GM12891 (cell line): ENCODE measurements at regions not wholly inside any gene's neighbourhood (a gene's known extent, or its start where the extent isn't known, plus 50 kb on each side); places are given as distances from the start of the nearest gene placed in this dataset.
"Not testable (repeated sequence)": the region's sequence is repeated elsewhere in the genome, so short reads cannot be mapped to it uniquely, and the experiment has no call there.

Experiments
- DNase-seq: peaks from one replicate; pipeline ENCODE4 v3.0.0; 2011; ENCODE audit warnings: low spot score; ENCODE audit not compliant: insufficient read length
- FAIRE-seq: peaks from 2 replicates; lab custom pipeline; 2011; peaks lifted over from hg19 to GRCh38; lab: Jason Lieb, UNC
- PAX5 ChIP-seq: IDR thresholded peaks from 2 replicates; pipeline ENCODE4 v1.6.1; 2011; ENCODE audit warnings: low read length, moderate library complexity, mild to moderate bottlenecking; ENCODE audit not compliant: insufficient read depth, severe bottlenecking
- POLR2A ChIP-seq: IDR thresholded peaks from 2 replicates; pipeline ENCODE4 v1.6.1; 2011; ENCODE audit warnings: low read depth, low read length, control low read depth
- POLR2AphosphoS5 ChIP-seq: IDR thresholded peaks from 2 replicates; pipeline ENCODE4 v1.6.1; 2011; ENCODE audit warnings: low read depth, low read length, control low read depth
- POU2F2 ChIP-seq: IDR thresholded peaks from 2 replicates; pipeline ENCODE4 v1.6.1; 2011; ENCODE audit warnings: low read depth, mild to moderate bottlenecking, control low read depth, low read length, moderate library complexity
- SPI1 ChIP-seq: IDR thresholded peaks from 2 replicates; pipeline ENCODE4 v1.6.1; 2011; ENCODE audit warnings: low read depth, low read length, control low read depth
- TAF1 ChIP-seq: IDR thresholded peaks from 2 replicates; pipeline ENCODE4 v1.6.1; 2011; ENCODE audit warnings: low read depth, low read length, control low read depth

DNA sequence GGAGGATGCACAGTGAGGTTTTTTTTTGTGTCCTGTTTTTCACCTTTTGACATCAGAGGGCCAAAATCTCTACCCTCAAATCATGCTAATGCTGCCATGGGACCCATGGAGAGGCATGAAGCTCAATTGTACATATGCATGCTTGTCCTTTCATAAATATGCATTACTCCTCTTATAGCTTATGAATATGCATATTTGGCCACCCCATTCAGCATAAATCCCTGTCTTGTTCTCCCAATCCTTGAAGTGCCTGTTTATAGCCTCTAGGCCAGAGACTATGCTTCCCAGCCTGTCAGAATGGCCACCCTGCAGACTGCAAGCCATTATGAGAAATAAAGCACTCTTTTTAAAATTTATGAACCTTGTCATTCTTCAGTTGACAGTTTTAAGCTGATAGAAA is 696.4 kb upstream of the ZNF804A start:
- DNase-seq (no peak), FAIRE-seq (no peak)
- no peak for TF ChIP-seq POLR2A
- no peak for TF ChIP-seq SPI1
- TF ChIP-seq POU2F2 = no peak
- no peak for TF ChIP-seq POLR2AphosphoS5
- no peak for TF ChIP-seq PAX5
- TF ChIP-seq TAF1 = no peak

DNA sequence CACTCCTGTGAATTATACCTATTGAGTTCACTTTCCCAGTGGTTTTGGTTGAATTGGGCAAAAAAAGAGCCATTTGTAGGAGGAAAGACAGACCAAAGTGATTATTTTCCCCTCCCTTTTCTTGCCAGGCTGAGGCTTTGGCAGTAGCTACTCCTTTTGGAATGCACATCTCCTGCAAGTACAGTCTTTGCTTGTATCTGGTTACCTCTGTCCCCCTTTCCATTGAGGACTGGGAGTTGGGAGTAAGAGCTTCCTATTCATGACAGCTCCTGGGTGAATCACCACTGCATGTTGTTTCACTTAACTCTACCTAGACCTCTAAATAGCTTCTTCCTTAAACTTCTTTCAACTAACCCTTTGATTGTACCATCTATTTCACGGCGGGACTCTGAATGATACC is 695.3 kb upstream of the ZNF804A start:
- TF ChIP-seq SPI1 = no peak
- no peak for TF ChIP-seq POLR2A
- no peak for TF ChIP-seq PAX5
- no peak for TF ChIP-seq POU2F2
- no peak for TF ChIP-seq TAF1
- no peak for TF ChIP-seq POLR2AphosphoS5
- no peak for DNase-seq
- FAIRE-seq = no peak

- not testable (repeated sequence) for DNase-seq, FAIRE-seq
Measured at GRCh38 chr2:183916041-183916440, 682.3 kb upstream of the ZNF804A start.

DNA sequence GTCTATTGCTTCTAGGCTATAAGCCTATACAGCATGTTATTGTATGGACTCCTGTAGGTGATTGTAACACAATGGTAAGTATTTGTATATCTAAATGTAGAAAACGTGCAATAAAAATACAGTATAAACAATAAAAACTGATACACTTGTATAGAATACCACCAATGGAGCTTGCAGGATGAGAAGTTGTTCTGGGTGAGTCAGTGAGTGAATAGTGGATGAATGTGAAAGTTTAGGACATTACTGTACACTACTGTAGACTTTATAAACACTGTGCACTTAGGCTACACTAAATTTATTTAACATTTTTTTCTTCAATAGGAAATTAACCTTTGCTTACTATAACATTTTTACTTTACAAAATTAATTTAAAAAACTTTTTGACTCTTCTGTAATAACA is 679.2 kb upstream of the ZNF804A start:
- no peak for DNase-seq
- FAIRE-seq = no peak
- TF ChIP-seq POLR2A (no peak), TAF1 (no peak), SPI1 (no peak), POLR2AphosphoS5 (no peak), POU2F2 (no peak), PAX5 (no peak)

- FAIRE-seq = no peak
- TF ChIP-seq TAF1 (no peak), POLR2A (no peak)
Measured at GRCh38 chr2:183919926-183920325, 678.4 kb upstream of the ZNF804A start.

DNA sequence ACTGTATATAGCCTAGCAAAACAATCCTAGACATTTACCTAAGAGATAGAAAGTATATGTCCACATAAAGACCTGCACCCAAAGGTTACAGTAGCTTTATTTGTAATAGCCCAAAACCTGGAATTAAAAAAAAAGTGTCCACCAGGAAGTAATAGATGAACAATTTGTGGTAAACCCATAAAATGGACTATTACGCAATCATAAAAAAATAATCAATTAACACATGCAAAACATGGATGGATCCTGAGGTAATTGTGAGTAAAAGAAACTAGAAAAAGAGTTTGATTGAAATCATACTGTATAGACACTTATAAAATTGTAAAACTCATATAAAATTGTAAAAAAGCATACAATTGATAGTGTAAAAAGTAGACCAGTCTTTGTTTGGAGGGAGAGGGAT is 673.0 kb upstream of the ZNF804A start:
- no peak for TF ChIP-seq PAX5
- DNase-seq = no peak
- no peak for FAIRE-seq

More at GRCh38 chr2:183919926-183920325, 678.4 kb upstream of the ZNF804A start:
- no peak for DNase-seq

- FAIRE-seq = no peak
- TF ChIP-seq POU2F2 = no peak
- no peak for TF ChIP-seq POLR2A
- no peak for TF ChIP-seq TAF1
- TF ChIP-seq PAX5 = no peak
- no peak for TF ChIP-seq POLR2AphosphoS5
- no peak for TF ChIP-seq SPI1
Measured at GRCh38 chr2:183926433-183926832, 671.9 kb upstream of the ZNF804A start.

GRCh38 chr2:183927406-183928325 is 670.7 kb upstream of the ZNF804A start:
- TF ChIP-seq SPI1 (no peak), POU2F2 (no peak), TAF1 (no peak), POLR2AphosphoS5 (no peak), POLR2A (no peak), PAX5 (no peak)
- DNase-seq (no peak), FAIRE-seq (no peak)

More at GRCh38 chr2:183926433-183926832, 671.9 kb upstream of the ZNF804A start:
- DNase-seq = no peak

GRCh38 chr2:183935005-183935404 is 663.3 kb upstream of the ZNF804A start:
- DNase-seq (no peak), FAIRE-seq (no peak)
- TF ChIP-seq TAF1 (no peak), POU2F2 (no peak), SPI1 (no peak), POLR2A (no peak), PAX5 (no peak), POLR2AphosphoS5 (no peak)

DNA sequence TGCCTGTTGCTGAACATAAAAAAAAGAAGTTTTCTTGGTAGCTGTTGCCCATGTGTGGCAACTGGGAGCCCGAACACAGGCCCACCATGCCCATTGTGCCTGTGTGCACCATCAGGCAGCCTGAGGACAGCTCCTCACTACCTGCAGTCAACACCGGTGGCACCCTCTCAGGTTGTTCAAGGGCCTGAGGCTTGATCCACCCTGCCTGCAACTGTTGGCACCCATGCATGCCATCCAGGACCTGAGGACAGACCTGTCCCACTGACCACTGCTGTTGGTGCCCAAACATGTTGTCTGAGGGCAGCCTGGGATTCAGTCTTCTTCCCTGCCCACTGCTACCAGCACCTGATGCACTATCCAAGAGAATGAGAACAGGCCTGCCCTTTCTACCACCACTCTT is 661.1 kb upstream of the ZNF804A start:
- DNase-seq (no peak), FAIRE-seq (no peak)
- TF ChIP-seq PAX5 (no peak), POU2F2 (no peak), TAF1 (no peak), POLR2AphosphoS5 (no peak), POLR2A (no peak), SPI1 (no peak)

GRCh38 chr2:183946193-183946592 is 652.1 kb upstream of the ZNF804A start:
- FAIRE-seq = no peak

More at GRCh38 chr2:183946193-183946592, 652.1 kb upstream of the ZNF804A start:
- TF ChIP-seq TAF1 (no peak), POLR2AphosphoS5 (no peak), SPI1 (no peak), POLR2A (no peak), POU2F2 (no peak)
- DNase-seq = no peak
